Testis (tissue), 2 donors: ENCODE measurements at regions not wholly inside any gene's neighbourhood (a gene's known extent, or its start where the extent isn't known, plus 50 kb on each side); places are given as distances from the start of the nearest gene placed in this dataset.

Source experiments
- POLR2A ChIP-seq: fragments of 450-650 bp; IDR thresholded peaks from one replicate; pipeline ENCODE4 v1.6.1; 2017; ENCODE audit warnings: antibody characterized with exemption, mild to moderate bottlenecking, moderate library complexity
- TF ChIP-seq, protein P1 (sequence below), 3 experiments: fragments of 450-650 bp in 2 of 3; fragments of 200-600 bp in 1 of 3; sonication (generic) in 1 of 3; IDR thresholded peaks; one replicate each; pipeline ENCODE4 v1.5.1; 2016 to 2019; ENCODE audit warnings: antibody characterized with exemption in 3 of 3, mild to moderate bottlenecking in 2 of 3, moderate library complexity in 1 of 3

GRCh38 chr18:5061785-5062184 is 135.3 kb downstream of the AKAIN1 start:
- TF ChIP-seq POLR2A = no peak
- TF ChIP-seq, protein P1, sequence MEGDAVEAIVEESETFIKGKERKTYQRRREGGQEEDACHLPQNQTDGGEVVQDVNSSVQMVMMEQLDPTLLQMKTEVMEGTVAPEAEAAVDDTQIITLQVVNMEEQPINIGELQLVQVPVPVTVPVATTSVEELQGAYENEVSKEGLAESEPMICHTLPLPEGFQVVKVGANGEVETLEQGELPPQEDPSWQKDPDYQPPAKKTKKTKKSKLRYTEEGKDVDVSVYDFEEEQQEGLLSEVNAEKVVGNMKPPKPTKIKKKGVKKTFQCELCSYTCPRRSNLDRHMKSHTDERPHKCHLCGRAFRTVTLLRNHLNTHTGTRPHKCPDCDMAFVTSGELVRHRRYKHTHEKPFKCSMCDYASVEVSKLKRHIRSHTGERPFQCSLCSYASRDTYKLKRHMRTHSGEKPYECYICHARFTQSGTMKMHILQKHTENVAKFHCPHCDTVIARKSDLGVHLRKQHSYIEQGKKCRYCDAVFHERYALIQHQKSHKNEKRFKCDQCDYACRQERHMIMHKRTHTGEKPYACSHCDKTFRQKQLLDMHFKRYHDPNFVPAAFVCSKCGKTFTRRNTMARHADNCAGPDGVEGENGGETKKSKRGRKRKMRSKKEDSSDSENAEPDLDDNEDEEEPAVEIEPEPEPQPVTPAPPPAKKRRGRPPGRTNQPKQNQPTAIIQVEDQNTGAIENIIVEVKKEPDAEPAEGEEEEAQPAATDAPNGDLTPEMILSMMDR (IDR thresholded peaks at IDR 0.05) = no peak
